Mesendoderm (in vitro differentiated cells): ENCODE measurements at regions not wholly inside any gene's neighbourhood (a gene's known extent, or its start where the extent isn't known, plus 50 kb on each side); places are given as distances from the start of the nearest gene placed in this dataset.

Experiments used
- DNase-seq: peaks from one replicate; pipeline ENCODE4 v3.0.0; 2013
- H2AK5ac ChIP-seq: 2 replicates; pipeline ENCODE4 v1.6.1; 2013; ENCODE audit warnings: low read length, inconsistent platforms
- H2BK120ac ChIP-seq: 2 replicates; pipeline ENCODE4 v1.6.1; 2013; ENCODE audit warnings: low read depth, mild to moderate bottlenecking, low read length, moderate library complexity, mixed read lengths
- H2BK15ac ChIP-seq: replicated peaks from 2 replicates; pipeline ENCODE4 v1.6.1; 2013; ENCODE audit warnings: low read depth, mild to moderate bottlenecking, moderate library complexity
- H2BK5ac ChIP-seq: 2 replicates; pipeline ENCODE4 v1.6.1; 2013; ENCODE audit warnings: low read length, inconsistent platforms
- H3K18ac ChIP-seq: 2 replicates; pipeline ENCODE4 v1.6.1; 2013; ENCODE audit warnings: mild to moderate bottlenecking, low read length, mixed read lengths
- H3K23ac ChIP-seq: one replicate; pipeline ENCODE4 v1.6.1; 2013; ENCODE audit warnings: low read length
- H3K27ac ChIP-seq: 2 replicates; pipeline ENCODE4 v1.5.1; 2013; ENCODE audit warnings: low read depth, mild to moderate bottlenecking, inconsistent platforms, low read length, moderate library complexity
- H3K27me3 ChIP-seq: 2 replicates; pipeline ENCODE4 v1.6.1; 2013; ENCODE audit warnings: low read length, control low read depth, mild to moderate bottlenecking, inconsistent platforms; ENCODE audit not compliant: insufficient read depth, poor library complexity
- H3K36me3 ChIP-seq: 2 replicates; pipeline ENCODE4 v1.6.1; 2013; ENCODE audit warnings: low read length, inconsistent platforms; ENCODE audit not compliant: control insufficient read depth, insufficient read depth
- H3K4ac ChIP-seq: one replicate; pipeline ENCODE4 v1.6.1; 2013; ENCODE audit warnings: low read depth, mild to moderate bottlenecking, low read length, moderate library complexity
- H3K4me1 ChIP-seq: 2 replicates; pipeline ENCODE4 v1.6.1; 2013; ENCODE audit warnings: low read depth, low read length, inconsistent platforms; ENCODE audit not compliant: control insufficient read depth
- H3K4me2 ChIP-seq: 2 replicates; pipeline ENCODE4 v1.6.1; 2013; ENCODE audit warnings: low read length
- H3K4me3 ChIP-seq: 2 replicates; pipeline ENCODE4 v1.5.1; 2013; ENCODE audit warnings: mild to moderate bottlenecking, low read length
- H3K56ac ChIP-seq: one replicate; pipeline ENCODE4 v1.6.1; 2013; ENCODE audit warnings: low read length
- H3K79me1 ChIP-seq: 2 replicates; pipeline ENCODE4 v1.6.1; 2013; ENCODE audit warnings: low read length, inconsistent platforms
- H3K79me2 ChIP-seq: 2 replicates; pipeline ENCODE4 v1.6.1; 2013; ENCODE audit warnings: mild to moderate bottlenecking, low read length; ENCODE audit not compliant: control insufficient read depth, insufficient read depth
- H3K9ac ChIP-seq: 2 replicates; pipeline ENCODE4 v1.6.1; 2013; ENCODE audit warnings: low read length, inconsistent platforms
- H4K5ac ChIP-seq: one replicate; pipeline ENCODE4 v1.6.1; 2013; ENCODE audit warnings: low read length
- H4K8ac ChIP-seq: one replicate; pipeline ENCODE4 v1.6.1; 2013; ENCODE audit warnings: low read depth, mild to moderate bottlenecking, control low read depth, low read length, moderate library complexity
- WGBS: extraction: QIAGEN DNeasy Blood & Tissue Kit; methylation state at CpG from one replicate; pipeline ENCODE4 v1.1.7; 2013; ENCODE audit warnings: low lambda C conversion rate, missing lambda C conversion rate; ENCODE audit not compliant: insufficient coverage; ENCODE audit errors: extremely low coverage; 5-methylcytosine and 5-hydroxymethylcytosine counted together

DNA sequence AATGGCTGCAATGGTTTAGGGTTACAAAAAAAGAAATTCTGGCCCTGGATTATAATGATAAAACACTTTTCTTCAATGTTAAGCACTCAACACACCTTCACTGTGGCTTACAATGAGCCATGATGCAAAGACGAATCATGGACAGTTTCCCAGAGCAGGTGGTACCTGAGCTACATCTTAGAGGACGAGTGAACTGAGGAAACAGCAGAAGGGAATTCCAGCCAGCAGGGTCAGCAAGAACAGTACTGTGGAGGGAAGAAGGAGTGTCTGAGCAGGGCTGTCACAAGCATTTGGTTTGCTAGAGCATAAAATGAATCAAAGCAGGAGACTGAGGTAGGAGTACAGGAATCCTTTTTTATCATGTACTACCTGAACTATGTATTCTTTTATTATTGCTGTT is 332.8 kb upstream of the C11orf87 start:
- Histone ChIP-seq H3K4ac (no peak overlapping the region), H3K27ac (no peak overlapping the region), H3K4me1 (no peaks in the 10 kb centered on the region), H2AK5ac (no peak overlapping the region), H3K56ac (no peak overlapping the region), H2BK5ac (no peak overlapping the region), H3K79me2 (no peaks in the 10 kb centered on the region), H3K36me3 (no peaks in the 10 kb centered on the region), H4K5ac (no peak overlapping the region), H3K27me3 (no peaks in the 10 kb centered on the region), H4K8ac (no peak overlapping the region), H2BK120ac (no peak overlapping the region), H3K9ac (no peak overlapping the region), H3K79me1 (no peaks in the 10 kb centered on the region), H3K18ac (no peak overlapping the region), H3K23ac (no peak overlapping the region), H2BK15ac (no peak overlapping the region), H3K4me3 (no peak overlapping the region), H3K4me2 (no peak overlapping the region)
- WGBS: no CpG with 5 or more reads among the region's 2 CpGs
- DNase-seq: no peak

- no peak overlapping the region for H3K27ac ChIP-seq
- no peaks in the 10 kb centered on the region for H3K79me1 ChIP-seq
- H2AK5ac ChIP-seq: no peak overlapping the region
- H3K9ac ChIP-seq: no peak overlapping the region
- no peaks in the 10 kb centered on the region for H3K36me3 ChIP-seq
- H3K27me3 ChIP-seq: no peaks in the 10 kb centered on the region
- no peak overlapping the region for H4K8ac ChIP-seq
- no peaks in the 10 kb centered on the region for H3K79me2 ChIP-seq
- H3K4me1 ChIP-seq: no peaks in the 10 kb centered on the region
- DNase-seq: no peak
- H3K23ac ChIP-seq: no peak overlapping the region
- no peak overlapping the region for H4K5ac ChIP-seq
- H3K4me3 ChIP-seq: no peak overlapping the region
- H3K56ac ChIP-seq: no peak overlapping the region
- H3K4ac ChIP-seq: no peak overlapping the region
- no peak overlapping the region for H2BK120ac ChIP-seq
- H2BK5ac ChIP-seq: no peak overlapping the region
- no CpG with 5 or more reads among the region's 1 CpG for WGBS
- no peak overlapping the region for H2BK15ac ChIP-seq
- no peak overlapping the region for H3K18ac ChIP-seq
- H3K4me2 ChIP-seq: no peak overlapping the region
Observed at GRCh38 chr11:109093354-109093753, 328.6 kb upstream of the C11orf87 start.

DNA sequence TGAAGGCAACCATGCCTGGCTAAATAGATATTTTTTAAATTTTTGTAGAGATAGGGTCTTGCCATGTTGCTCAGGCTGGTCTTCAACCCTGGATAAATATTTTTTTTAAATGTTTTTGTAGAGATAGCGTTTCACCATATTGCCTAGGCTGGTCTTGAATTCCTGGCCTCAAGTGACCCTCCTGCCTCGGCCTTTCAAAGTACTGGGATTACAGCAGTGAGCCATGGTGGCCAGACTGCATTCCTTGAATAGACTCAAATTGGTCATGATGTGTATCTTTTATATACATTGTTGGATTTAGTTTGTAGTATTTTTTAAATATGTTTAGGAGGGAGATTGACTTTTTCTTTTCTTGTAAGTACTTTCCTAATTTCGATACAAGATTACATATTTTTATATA is 325.7 kb upstream of the C11orf87 start:
- Histone ChIP-seq H2BK120ac (no peak overlapping the region), H2AK5ac (no peak overlapping the region), H3K23ac (no peak overlapping the region), H3K27me3 (no peaks in the 10 kb centered on the region), H3K4me1 (no peaks in the 10 kb centered on the region), H3K79me2 (no peaks in the 10 kb centered on the region), H3K27ac (no peak overlapping the region), H3K4me3 (no peak overlapping the region), H4K8ac (no peak overlapping the region), H4K5ac (no peak overlapping the region), H3K56ac (no peak overlapping the region), H3K4me2 (no peak overlapping the region), H3K18ac (no peak overlapping the region), H3K4ac (no peak overlapping the region), H3K36me3 (no peaks in the 10 kb centered on the region), H3K9ac (no peak overlapping the region), H3K79me1 (no peaks in the 10 kb centered on the region), H2BK15ac (no peak overlapping the region), H2BK5ac (no peak overlapping the region)
- DNase-seq: no peak
- no CpG with 5 or more reads among the region's 3 CpGs for WGBS

DNA sequence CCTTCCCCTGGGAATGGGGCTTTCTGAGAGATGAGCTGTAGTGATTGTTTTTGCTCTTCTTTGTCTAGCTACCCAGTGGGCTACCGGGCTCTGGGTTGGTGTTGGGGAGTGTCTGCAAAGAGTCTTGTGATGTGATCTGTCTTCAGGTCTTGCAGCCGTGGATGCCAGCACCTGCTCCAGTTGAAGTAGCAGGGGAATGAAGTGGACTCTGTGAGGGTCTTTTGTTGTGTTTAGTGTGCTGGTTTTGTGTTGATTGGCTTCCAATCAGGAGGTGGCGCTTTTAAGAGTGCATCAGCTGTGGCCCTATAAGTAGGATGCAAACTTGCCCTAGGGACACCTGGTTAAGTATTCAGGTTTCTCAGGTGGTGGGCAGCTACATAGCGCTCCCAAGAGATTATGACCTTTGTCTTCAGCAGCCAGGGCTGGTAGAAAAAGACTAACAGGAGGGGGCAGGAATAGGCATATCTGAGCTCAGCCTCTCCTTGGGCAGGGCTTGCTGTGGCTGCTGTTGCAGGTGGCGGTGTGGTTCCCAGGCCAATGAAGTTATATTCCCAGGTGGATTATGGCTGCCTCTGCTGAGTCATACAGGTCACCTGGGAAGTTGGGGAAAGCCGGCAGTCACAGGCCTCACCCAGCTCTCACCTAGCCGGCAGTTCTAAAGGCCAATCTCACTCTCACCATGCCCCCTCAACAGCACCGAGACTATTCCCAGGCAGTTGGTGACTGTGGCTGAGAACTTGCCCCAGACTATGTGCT is 315.7 kb upstream of the C11orf87 start:
- no peaks in the 10 kb centered on the region for H3K36me3 ChIP-seq
- no peak overlapping the region for H3K4me3 ChIP-seq
- H2BK120ac ChIP-seq: no peak overlapping the region
- DNase-seq: no peak
- no peak overlapping the region for H3K18ac ChIP-seq
- H3K23ac ChIP-seq: no peak overlapping the region
- H3K56ac ChIP-seq: no peak overlapping the region
- WGBS: no CpG with 5 or more reads among the region's 8 CpGs
- no peak overlapping the region for H2BK5ac ChIP-seq
- H2AK5ac ChIP-seq: no peak overlapping the region
- no peak overlapping the region for H2BK15ac ChIP-seq
- no peak overlapping the region for H3K4ac ChIP-seq
- no peaks in the 10 kb centered on the region for H3K27me3 ChIP-seq
- no peak overlapping the region for H4K8ac ChIP-seq
- H3K27ac ChIP-seq: no peak overlapping the region
- H3K79me1 ChIP-seq: no peaks in the 10 kb centered on the region
- no peak overlapping the region for H4K5ac ChIP-seq
- H3K9ac ChIP-seq: no peak overlapping the region
- H3K4me2 ChIP-seq: no peak overlapping the region
- H3K79me2 ChIP-seq: no peaks in the 10 kb centered on the region
- H3K4me1 ChIP-seq: no peaks in the 10 kb centered on the region

- Histone ChIP-seq H3K56ac (no peak overlapping the region), H3K4me1 (no peaks in the 10 kb centered on the region)
- no peak for DNase-seq
Observed at GRCh38 chr11:109109150-109109549, 312.8 kb upstream of the C11orf87 start.

More at GRCh38 chr11:109109150-109109549, 312.8 kb upstream of the C11orf87 start:
- Histone ChIP-seq H3K4ac (no peak overlapping the region), H3K79me2 (no peaks in the 10 kb centered on the region), H4K8ac (no peak overlapping the region), H3K27me3 (no peaks in the 10 kb centered on the region), H2AK5ac (no peak overlapping the region), H3K18ac (no peak overlapping the region), H3K4me3 (no peak overlapping the region), H3K27ac (no peak overlapping the region), H3K36me3 (no peaks in the 10 kb centered on the region), H3K4me2 (no peak overlapping the region), H3K9ac (no peak overlapping the region), H4K5ac (no peak overlapping the region), H3K23ac (no peak overlapping the region), H2BK15ac (no peak overlapping the region), H3K79me1 (no peaks in the 10 kb centered on the region), H2BK120ac (no peak overlapping the region), H2BK5ac (no peak overlapping the region)
- WGBS: no CpG with 5 or more reads among the region's 3 CpGs
